K562 (cell line): ENCODE measurements at regions not wholly inside any gene's neighbourhood (a gene's known extent, or its start where the extent isn't known, plus 50 kb on each side); places are given as distances from the start of the nearest gene placed in this dataset.

ENCODE experiments used
- ATAC-seq: fragments of 200-7000 bp; cut with Tn5 transposase; 3 replicates; pipeline ENCODE4 v1.9.1; 2020; ENCODE audit warnings: moderate library complexity
- BruUV-seq: library from RNA; stranded (reverse); fragments of 400-500 nt; replicated peaks from 2 replicates; lab custom pipeline; 2021; lab: Mats Ljungman, UMichigan
- CTCF ChIA-PET: fragments of 300-600 bp; formaldehyde crosslinking; extraction: SDS; loops from one replicate; lab custom pipeline; 2021; ENCODE audit warnings: low intra/inter-chr PET ratio; lab: Yijun Ruan, JAX
- POLR2A ChIA-PET: fragments of 300-600, 350-650 bp; sonication (Branson Sonifier 250); formaldehyde crosslinking; extraction: SDS; loops from one replicate; lab custom pipeline; 2021; ENCODE audit warnings: antibody characterized with exemption, inconsistent platforms; lab: Yijun Ruan, JAX
- DNase-seq, 4 experiments: peaks; one replicate each; pipeline versions ENCODE4 v3.0.0 to v3.0.0-alpha.2; 2011 to 2018; ENCODE audit warnings: low spot score in 3 of 4, mixed read lengths in 3 of 4; ENCODE audit errors: extremely low read depth in 1 of 4
- FAIRE-seq: peaks from 2 replicates; lab custom pipeline; 2011; peaks lifted over from hg19 to GRCh38; lab: Jason Lieb, UNC
- H2AFZ ChIP-seq: 2 replicates; pipeline ENCODE4 v1.6.0; 2011; ENCODE audit warnings: low read depth, low read length, control low read depth, inconsistent platforms
- H3K27ac ChIP-seq: fragments of 200-600 bp; 3 replicates; pipeline ENCODE4 v1.8.0; 2011; ENCODE audit warnings: low read depth, mild to moderate bottlenecking, control low read depth, inconsistent platforms, low read length, moderate library complexity, mixed read lengths; ENCODE audit errors: extremely low read depth
- H3K27me3 ChIP-seq, 2 experiments: fragments of 300-600 bp in 1 of 2; 2 replicates in 1 of 2; 3 replicates in 1 of 2; pipeline versions ENCODE4 v1.6.0 to v1.8.0; 2011; ENCODE audit warnings: inconsistent platforms in 2 of 2, low read length in 2 of 2, mild to moderate bottlenecking in 1 of 2, mixed read lengths in 1 of 2, moderate library complexity in 1 of 2; ENCODE audit not compliant: control insufficient read depth in 2 of 2, insufficient read depth in 2 of 2
- H3K36me3 ChIP-seq: fragments of 300-600 bp; 3 replicates; pipeline ENCODE4 v1.8.0; 2011; ENCODE audit warnings: mild to moderate bottlenecking, low read length, inconsistent platforms; ENCODE audit not compliant: control insufficient read depth, insufficient read depth
- H3K4me1 ChIP-seq, 2 experiments: fragments of 200-600 bp in 1 of 2; replicated peaks in 1 of 2; 2 replicates in 1 of 2; 3 replicates in 1 of 2; pipeline versions ENCODE4 v1.5.1 to v1.8.0; 2011; ENCODE audit warnings: inconsistent platforms in 2 of 2, low read length in 2 of 2, mild to moderate bottlenecking in 1 of 2, mixed read lengths in 1 of 2, moderate library complexity in 1 of 2; ENCODE audit not compliant: control insufficient read depth in 2 of 2, insufficient read depth in 2 of 2
- H3K4me2 ChIP-seq: 2 replicates; pipeline ENCODE4 v1.6.1; 2011; ENCODE audit warnings: low read length, control low read depth, inconsistent platforms, mixed read lengths; ENCODE audit not compliant: insufficient read depth
- H3K4me3 ChIP-seq: fragments of 200-600 bp; sonication (generic), shearing (Covaris generic); 2 replicates; pipeline ENCODE4 v1.5.1; 2016; ENCODE audit warnings: control low read depth, inconsistent platforms
- H3K79me2 ChIP-seq: fragments of 200-600 bp; 3 replicates; pipeline ENCODE4 v1.8.0; 2011; ENCODE audit warnings: low read length, inconsistent platforms; ENCODE audit not compliant: control insufficient read depth, insufficient read depth
- H3K9ac ChIP-seq, 2 experiments: 2 replicates each; pipeline versions ENCODE4 v1.6.0 to v1.6.1; 2011; ENCODE audit warnings: low read depth in 2 of 2, low read length in 2 of 2, control low read depth in 1 of 2, inconsistent platforms in 1 of 2, mild to moderate bottlenecking in 1 of 2, mixed read lengths in 1 of 2; ENCODE audit not compliant: insufficient read depth in 1 of 2
- H3K9me1 ChIP-seq: one replicate; pipeline ENCODE4 v1.6.0; 2011; ENCODE audit warnings: inconsistent platforms, mild to moderate bottlenecking, low read length, moderate library complexity; ENCODE audit not compliant: control insufficient read depth, insufficient read depth
- H3K9me3 ChIP-seq: replicated peaks from 2 replicates; pipeline ENCODE4 v1.5.1; 2011; ENCODE audit warnings: low read depth, low read length, inconsistent platforms; ENCODE audit not compliant: control insufficient read depth, insufficient read depth
- H4K20me1 ChIP-seq: replicated peaks from 2 replicates; pipeline ENCODE4 v1.6.1; 2011; ENCODE audit warnings: low read length, inconsistent platforms, mixed read lengths; ENCODE audit not compliant: control insufficient read depth, insufficient read depth
- ETV1 ChIP-seq: fragments of 450-650 bp; conservative IDR thresholded peaks from 2 replicates; pipeline ENCODE4 v1.6.1; 2016; ENCODE audit warnings: missing genetic modification characterization, control low read depth, low read depth, missing compliant biosample characterization
- ETV6 ChIP-seq, 3 experiments: fragments of 150-350 bp in 1 of 3; sonication (generic) in 1 of 3; formaldehyde crosslinking in 1 of 3; IDR thresholded peaks; 2 replicates each; pipeline versions ENCODE4 v1.6.1 to v1.8.0; 2014 to 2022; ENCODE audit warnings: borderline replicate concordance in 2 of 3, low read depth in 2 of 3, antibody characterized with exemption in 1 of 3, low read length in 1 of 3, mild to moderate bottlenecking in 1 of 3, missing genetic modification reagents in 1 of 3
- ILK ChIP-seq: fragments of 450-650 bp; IDR thresholded peaks from 2 replicates; pipeline ENCODE4 v1.6.1; 2016; ENCODE audit warnings: missing genetic modification characterization, low read depth, mild to moderate bottlenecking, missing compliant biosample characterization, moderate library complexity, borderline replicate concordance
- KAT7 ChIP-seq: sonication (generic); formaldehyde crosslinking; IDR thresholded peaks from 2 replicates; pipeline ENCODE4 v1.8.0; 2022; ENCODE audit warnings: missing genetic modification reagents, mild to moderate bottlenecking, borderline replicate concordance
- NELFE ChIP-seq: IDR thresholded peaks from 2 replicates; pipeline ENCODE4 v1.6.1; 2011; ENCODE audit warnings: mild to moderate bottlenecking; ENCODE audit not compliant: insufficient read depth, insufficient read length
- SUPT5H ChIP-seq: fragments of 450-650 bp; IDR thresholded peaks from 2 replicates; pipeline ENCODE4 v1.6.1; 2016
- WGBS: fragments of 100-300 bp; shearing (Covaris generic); methylation state at CpG from one replicate; pipeline ENCODE4 v1.1.6; 2016; ENCODE audit warnings: low coverage, mixed read lengths; ENCODE audit not compliant: insufficient coverage; ENCODE audit errors: missing lambda C conversion rate; 5-methylcytosine and 5-hydroxymethylcytosine counted together
- in situ Hi-C: fragments of 300-500 bp; cut with MboI; formaldehyde crosslinking; loops from 4 replicates; pipeline ENCODE4 v1.15.0; 2018; ENCODE audit warnings: inconsistent platforms, mixed read lengths
- intact Hi-C: fragments of 100-400 bp; cut with micrococcal nuclease; formaldehyde crosslinking; loops from 2 replicates; pipeline ENCODE4 v1.14.2; 2022

DNA sequence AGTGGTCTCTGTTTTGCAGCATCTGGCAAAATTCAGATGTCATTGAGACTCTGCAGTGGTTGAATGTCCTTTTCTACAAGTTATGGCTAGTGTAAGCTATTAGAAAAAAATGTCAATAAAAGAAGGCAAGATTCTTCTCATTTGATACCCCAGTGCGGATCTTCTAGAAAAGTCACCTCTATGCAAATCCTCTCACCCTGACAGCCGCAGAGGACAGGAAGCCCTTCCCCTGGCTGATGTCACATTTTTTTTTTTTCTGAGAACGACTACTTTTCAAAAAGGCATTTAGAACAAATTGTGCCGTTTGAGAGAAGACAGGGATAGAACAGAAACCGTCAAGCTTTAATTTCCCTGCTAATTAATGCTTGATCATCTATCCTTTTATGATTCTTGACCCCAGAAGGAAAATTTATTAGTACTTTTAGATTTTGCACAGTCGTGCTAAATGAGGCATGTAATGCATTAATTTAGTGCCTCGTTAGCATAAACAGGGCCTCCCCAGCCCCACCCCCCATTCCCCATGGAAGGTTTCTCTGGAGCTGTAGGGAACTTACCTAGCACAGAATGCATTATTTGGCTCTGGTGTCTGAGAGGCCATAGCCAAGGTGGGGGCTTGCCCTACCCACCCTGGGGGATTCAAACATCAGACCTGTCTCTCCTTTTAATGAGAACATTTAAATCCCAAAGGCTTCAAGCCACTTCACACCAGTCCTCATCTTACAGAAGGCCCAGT lies 183.8 kb downstream of the OPA1 start:
- H3K9me1 ChIP-seq: no peaks in the 10 kb centered on the region
- no peak overlapping the region for H2AFZ ChIP-seq
- H4K20me1 ChIP-seq: no peaks in the 10 kb centered on the region; the same call in 1 of the 2 replicates
- CTCF ChIA-PET: no interaction called here
- H3K4me1 ChIP-seq: peaks cover 3 to 11% of the 10 kb centered on the region in 2 experiments; a peak in 4 of 5 replicates
- ATAC-seq (no peak), DNase-seq (no peak), FAIRE-seq (no peak)
- no peak overlapping the region for H3K27ac ChIP-seq
- H3K79me2 ChIP-seq: no peaks in the 10 kb centered on the region
- 34% methylated on average over 7 of the region's 7 CpGs for WGBS
- no peak overlapping the region for H3K4me3 ChIP-seq
- H3K9ac ChIP-seq: no peak overlapping the region
- TF ChIP-seq ETV1 (tag) (no peak), ETV6 (IDR thresholded peaks at IDR 0.05; ENCODE audit: borderline replicate concordance in 1 of 2, low read depth in 2 of 2, low read length in 1 of 2) (no peak), ETV6 (CRISPR knock-in tag; IDR thresholded peaks at IDR 0.05; ENCODE audit: borderline replicate concordance) (no peak)
- no peaks in the 10 kb centered on the region for H3K27me3 ChIP-seq
- POLR2A ChIA-PET: no interaction called here
- intact Hi-C loops (loop anchor here (10.0 kb wide), 1 partner anchor 962 kb away; no protein-coding TSS in a partner anchor), in situ Hi-C loops (no loop called here)
- no peaks in the 10 kb centered on the region; the same call in 1 of the 2 replicates for H3K9me3 ChIP-seq
- H3K36me3 ChIP-seq: no peaks in the 10 kb centered on the region
- no TSS peak for BruUV-seq
- H3K4me2 ChIP-seq: no peak overlapping the region

DNA sequence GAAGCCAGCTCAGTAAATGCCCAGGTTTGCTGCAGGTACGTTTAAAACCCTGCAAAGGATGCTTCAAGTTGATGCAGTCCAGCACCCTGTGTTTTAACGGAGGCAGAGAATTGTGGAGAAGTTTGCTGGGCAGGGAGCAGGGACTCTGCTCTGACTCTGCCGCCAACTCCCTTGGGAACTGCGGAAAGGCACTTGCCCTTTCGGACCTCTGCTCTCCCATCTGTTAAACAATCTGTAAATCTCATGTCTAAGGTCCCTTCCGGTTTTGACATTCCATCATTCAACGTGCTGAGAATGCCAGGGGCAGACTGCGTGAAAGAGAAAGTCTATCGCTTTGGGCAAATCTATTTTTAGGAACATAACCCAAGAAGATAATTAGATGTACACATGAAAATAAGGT lies 184.5 kb downstream of the OPA1 start:
- no TSS peak for BruUV-seq
- no peak for FAIRE-seq

More for the DNA sequence above, 184.5 kb downstream of the OPA1 start:
- H3K4me1 ChIP-seq: peaks cover 10 to 18% of the 10 kb centered on the region in 2 experiments; a peak in 4 of 5 replicates
- no peaks in the 10 kb centered on the region for H3K9me1 ChIP-seq
- TF ChIP-seq KAT7 (CRISPR knock-in tag): no peak
- no peak for TF ChIP-seq ILK (tag)
- TF ChIP-seq SUPT5H: no peak
- TF ChIP-seq ETV1 (tag): 0 out of 2 replicates have a peak, but pooled peaks have one; percentile 24
- no peak for TF ChIP-seq NELFE
- ChIA-PET CTCF (no interaction called here), POLR2A (interaction anchor here (0.6 kb wide), 1 partner anchor 363 kb away, joined by 4 read pairs; no protein-coding TSS in a partner anchor)
- no peak overlapping the region for H3K9ac ChIP-seq
- in situ Hi-C loops: no loop called here
- WGBS: 27% methylated on average over 9 of the region's 9 CpGs
- intact Hi-C loops: loop anchor here (10.0 kb wide), 1 partner anchor 963 kb away; no protein-coding TSS in a partner anchor
- H3K9me3 ChIP-seq: no peaks in the 10 kb centered on the region
- no peak overlapping the region for H3K4me2 ChIP-seq
- H4K20me1 ChIP-seq: no peaks in the 10 kb centered on the region; the same call in 1 of the 2 replicates
- no peak overlapping the region for H3K27ac ChIP-seq
- ATAC-seq (no peak), DNase-seq (no peak)
- no peaks in the 10 kb centered on the region for H3K36me3 ChIP-seq
- no peak overlapping the region for H2AFZ ChIP-seq
- H3K79me2 ChIP-seq: no peaks in the 10 kb centered on the region
- no peak overlapping the region for H3K4me3 ChIP-seq
- no peaks in the 10 kb centered on the region for H3K27me3 ChIP-seq
